ENCODE measurements at regions not wholly inside any gene's neighbourhood (a gene's known extent, or its start where the extent isn't known, plus 50 kb on each side); places are given as distances from the start of the nearest gene placed in this dataset.

GRCh38 chr1:47524272-47524671 is 86.4 kb downstream of the FOXD2 start:
- DNase-seq (no peak), ATAC-seq (no peak)
- H3K36me3 ChIP-seq (ENCODE audit: low read depth), result no peaks in the 10 kb centered on the region
- H3K4me3 ChIP-seq, result no peak overlapping the region
- H3K4me1 ChIP-seq (ENCODE audit: low read depth), result no peaks in the 10 kb centered on the region
- intact Hi-C loops (cut with DNase I, micrococcal nuclease), result loop anchor here in 1 of 2 donors (10.0 kb wide), 2 partner anchors 101 to 191 kb away; no protein-coding TSS in a partner anchor
- no peak for TF ChIP-seq CTCF (IDR thresholded peaks at IDR 0.05)
- H3K9me3 ChIP-seq, result peaks cover 4% of the 10 kb centered on the region

GRCh38 chr1:47527653-47528272 is 89.9 kb downstream of the FOXD2 start:
- Histone ChIP-seq H3K4me3 (no peak overlapping the region), H3K36me3 (ENCODE audit: low read depth) (no peaks in the 10 kb centered on the region), H3K4me1 (ENCODE audit: low read depth) (no peaks in the 10 kb centered on the region), H3K9me3 (peaks cover 10% of the 10 kb centered on the region)
- DNase-seq, result peak in 2 of 3 donors; percentile 69 to 87
- peak; percentile 21 for TF ChIP-seq CTCF (IDR thresholded peaks at IDR 0.05)
- intact Hi-C loops (cut with DNase I, micrococcal nuclease), result loop anchor here in 1 of 2 donors (10.0 kb wide), 2 partner anchors 97 to 187 kb away; no protein-coding TSS in a partner anchor
- peak; percentile 85 for ATAC-seq

- H3K36me3 ChIP-seq (ENCODE audit: low read depth), result no peaks in the 10 kb centered on the region
- intact Hi-C loops (cut with DNase I, micrococcal nuclease), result loop anchor here in 1 of 2 donors (10.0 kb wide), 2 partner anchors 95 to 185 kb away; no protein-coding TSS in a partner anchor
- DNase-seq, result no peak
Measured at GRCh38 chr1:47529520-47530098, 91.8 kb downstream of the FOXD2 start.

GRCh38 chr1:47532921-47533792 is 95.3 kb downstream of the FOXD2 start:
- Histone ChIP-seq H3K4me3 (no peak overlapping the region), H3K36me3 (ENCODE audit: low read depth) (no peaks in the 10 kb centered on the region), H3K9me3 (peaks cover 10% of the 10 kb centered on the region), H3K4me1 (ENCODE audit: low read depth) (peaks cover 20% of the 10 kb centered on the region)
- DNase-seq (peak in 2 of 3 donors; percentile 56 to 58), ATAC-seq (peak; percentile 39)
- intact Hi-C loops (cut with DNase I, micrococcal nuclease), result no loop called here
- no peak for TF ChIP-seq CTCF (IDR thresholded peaks at IDR 0.05)

More at GRCh38 chr1:47529520-47530098, 91.8 kb downstream of the FOXD2 start:
- peaks cover 10% of the 10 kb centered on the region for H3K9me3 ChIP-seq
- ATAC-seq, result no peak
- peak; percentile 49 for TF ChIP-seq CTCF (IDR thresholded peaks at IDR 0.05)
- H3K4me3 ChIP-seq, result no peak overlapping the region
- H3K4me1 ChIP-seq (ENCODE audit: low read depth), result peaks cover 11% of the 10 kb centered on the region

- Histone ChIP-seq H3K4me1 (ENCODE audit: low read depth) (peaks cover 20% of the 10 kb centered on the region), H3K36me3 (ENCODE audit: low read depth) (no peaks in the 10 kb centered on the region), H3K9me3 (peaks cover 10% of the 10 kb centered on the region), H3K4me3 (no peak overlapping the region)
- no peak for TF ChIP-seq CTCF (IDR thresholded peaks at IDR 0.05)
- intact Hi-C loops (cut with DNase I, micrococcal nuclease), result no loop called here
- no peak for DNase-seq
- no peak for ATAC-seq
Measured at GRCh38 chr1:47533793-47534328, 96.0 kb downstream of the FOXD2 start.

Data from mucosa of descending colon (tissue), 3 donors.